K562 (cell line): ENCODE measurements at regions not wholly inside any gene's neighbourhood (a gene's known extent, or its start where the extent isn't known, plus 50 kb on each side); places are given as distances from the start of the nearest gene placed in this dataset.

Experiments used
- ATAC-seq: fragments of 200-7000 bp; cut with Tn5 transposase; 3 replicates; pipeline ENCODE4 v1.9.1; 2020; ENCODE audit warnings: moderate library complexity
- BruUV-seq: library from RNA; stranded (reverse); fragments of 400-500 nt; replicated peaks from 2 replicates; lab custom pipeline; 2021; lab: Mats Ljungman, UMichigan
- CTCF ChIA-PET: fragments of 300-600 bp; formaldehyde crosslinking; extraction: SDS; loops from one replicate; lab custom pipeline; 2021; ENCODE audit warnings: low intra/inter-chr PET ratio; lab: Yijun Ruan, JAX
- POLR2A ChIA-PET: fragments of 300-600, 350-650 bp; sonication (Branson Sonifier 250); formaldehyde crosslinking; extraction: SDS; loops from one replicate; lab custom pipeline; 2021; ENCODE audit warnings: antibody characterized with exemption, inconsistent platforms; lab: Yijun Ruan, JAX
- DNase-seq, 4 experiments: peaks; one replicate each; pipeline versions ENCODE4 v3.0.0 to v3.0.0-alpha.2; 2011 to 2018; ENCODE audit warnings: low spot score in 3 of 4, mixed read lengths in 3 of 4; ENCODE audit errors: extremely low read depth in 1 of 4
- FAIRE-seq: peaks from 2 replicates; lab custom pipeline; 2011; peaks lifted over from hg19 to GRCh38; lab: Jason Lieb, UNC
- H2AFZ ChIP-seq: 2 replicates; pipeline ENCODE4 v1.6.0; 2011; ENCODE audit warnings: low read depth, low read length, control low read depth, inconsistent platforms
- H3K27ac ChIP-seq: fragments of 200-600 bp; 3 replicates; pipeline ENCODE4 v1.8.0; 2011; ENCODE audit warnings: low read depth, mild to moderate bottlenecking, control low read depth, inconsistent platforms, low read length, moderate library complexity, mixed read lengths; ENCODE audit errors: extremely low read depth
- H3K27me3 ChIP-seq, 2 experiments: fragments of 300-600 bp in 1 of 2; 2 replicates in 1 of 2; 3 replicates in 1 of 2; pipeline versions ENCODE4 v1.6.0 to v1.8.0; 2011; ENCODE audit warnings: inconsistent platforms in 2 of 2, low read length in 2 of 2, mild to moderate bottlenecking in 1 of 2, mixed read lengths in 1 of 2, moderate library complexity in 1 of 2; ENCODE audit not compliant: control insufficient read depth in 2 of 2, insufficient read depth in 2 of 2
- H3K36me3 ChIP-seq: fragments of 300-600 bp; 3 replicates; pipeline ENCODE4 v1.8.0; 2011; ENCODE audit warnings: mild to moderate bottlenecking, low read length, inconsistent platforms; ENCODE audit not compliant: control insufficient read depth, insufficient read depth
- H3K4me1 ChIP-seq, 2 experiments: fragments of 200-600 bp in 1 of 2; replicated peaks in 1 of 2; 2 replicates in 1 of 2; 3 replicates in 1 of 2; pipeline versions ENCODE4 v1.5.1 to v1.8.0; 2011; ENCODE audit warnings: inconsistent platforms in 2 of 2, low read length in 2 of 2, mild to moderate bottlenecking in 1 of 2, mixed read lengths in 1 of 2, moderate library complexity in 1 of 2; ENCODE audit not compliant: control insufficient read depth in 2 of 2, insufficient read depth in 2 of 2
- H3K4me2 ChIP-seq: 2 replicates; pipeline ENCODE4 v1.6.1; 2011; ENCODE audit warnings: low read length, control low read depth, inconsistent platforms, mixed read lengths; ENCODE audit not compliant: insufficient read depth
- H3K4me3 ChIP-seq: fragments of 200-600 bp; sonication (generic), shearing (Covaris generic); 2 replicates; pipeline ENCODE4 v1.5.1; 2016; ENCODE audit warnings: control low read depth, inconsistent platforms
- H3K79me2 ChIP-seq: fragments of 200-600 bp; 3 replicates; pipeline ENCODE4 v1.8.0; 2011; ENCODE audit warnings: low read length, inconsistent platforms; ENCODE audit not compliant: control insufficient read depth, insufficient read depth
- H3K9ac ChIP-seq, 2 experiments: 2 replicates each; pipeline versions ENCODE4 v1.6.0 to v1.6.1; 2011; ENCODE audit warnings: low read depth in 2 of 2, low read length in 2 of 2, control low read depth in 1 of 2, inconsistent platforms in 1 of 2, mild to moderate bottlenecking in 1 of 2, mixed read lengths in 1 of 2; ENCODE audit not compliant: insufficient read depth in 1 of 2
- H3K9me1 ChIP-seq: one replicate; pipeline ENCODE4 v1.6.0; 2011; ENCODE audit warnings: inconsistent platforms, mild to moderate bottlenecking, low read length, moderate library complexity; ENCODE audit not compliant: control insufficient read depth, insufficient read depth
- H3K9me3 ChIP-seq: replicated peaks from 2 replicates; pipeline ENCODE4 v1.5.1; 2011; ENCODE audit warnings: low read depth, low read length, inconsistent platforms; ENCODE audit not compliant: control insufficient read depth, insufficient read depth
- H4K20me1 ChIP-seq: replicated peaks from 2 replicates; pipeline ENCODE4 v1.6.1; 2011; ENCODE audit warnings: low read length, inconsistent platforms, mixed read lengths; ENCODE audit not compliant: control insufficient read depth, insufficient read depth
- E2F8 ChIP-seq: fragments of 450-650 bp; IDR thresholded peaks from 2 replicates; pipeline ENCODE4 v1.7.1; 2018; ENCODE audit warnings: mild to moderate bottlenecking, low read depth; ENCODE audit not compliant: partially characterized antibody
- MAZ ChIP-seq, 2 experiments: fragments of 450-650 bp in 1 of 2; sonication (generic) in 1 of 2; formaldehyde crosslinking; IDR thresholded peaks in 1 of 2; conservative IDR thresholded peaks in 1 of 2; 2 replicates each; pipeline versions ENCODE4 v1.4.0 to v1.5.0; 2020; ENCODE audit warnings: mild to moderate bottlenecking in 1 of 2, missing genetic modification reagents in 1 of 2
- ZBTB40 ChIP-seq, 2 experiments: fragments of 450-650 bp in 1 of 2; sonication (generic) in 1 of 2; formaldehyde crosslinking in 1 of 2; IDR thresholded peaks; 2 replicates each; pipeline versions ENCODE4 v1.7.1 to v1.9.0; 2016 to 2022; ENCODE audit warnings: inconsistent platforms in 1 of 2, mild to moderate bottlenecking in 1 of 2, missing genetic modification reagents in 1 of 2
- WGBS: fragments of 100-300 bp; shearing (Covaris generic); methylation state at CpG from one replicate; pipeline ENCODE4 v1.1.6; 2016; ENCODE audit warnings: low coverage, mixed read lengths; ENCODE audit not compliant: insufficient coverage; ENCODE audit errors: missing lambda C conversion rate; 5-methylcytosine and 5-hydroxymethylcytosine counted together
- in situ Hi-C: fragments of 300-500 bp; cut with MboI; formaldehyde crosslinking; loops from 4 replicates; pipeline ENCODE4 v1.15.0; 2018; ENCODE audit warnings: inconsistent platforms, mixed read lengths
- intact Hi-C: fragments of 100-400 bp; cut with micrococcal nuclease; formaldehyde crosslinking; loops from 2 replicates; pipeline ENCODE4 v1.14.2; 2022

GRCh38 chr4:153120235-153120634 is 84.0 kb upstream of the TRIM2 start:
- H3K9ac ChIP-seq = no peak overlapping the region
- no TSS peak for BruUV-seq
- H3K27ac ChIP-seq = no peak overlapping the region
- CTCF ChIA-PET = no interaction called here
- no peaks in the 10 kb centered on the region; a peak in 1 of 5 replicates for H3K4me1 ChIP-seq
- POLR2A ChIA-PET = no interaction called here
- TF ChIP-seq MAZ (CRISPR knock-in tag; conservative IDR thresholded peaks at IDR 0.05 in 1 of 2, IDR thresholded peaks at IDR 0.05 in 1 of 2) (no peak), E2F8 (no peak), ZBTB40 (IDR thresholded peaks at IDR 0.05) (peak; percentile 85), ZBTB40 (CRISPR knock-in tag; IDR thresholded peaks at IDR 0.05) (peak; percentile 56; the same call in 1 of the 2 replicates)
- H3K9me3 ChIP-seq = no peaks in the 10 kb centered on the region
- DNase-seq = no peak
- H2AFZ ChIP-seq = no peak overlapping the region
- no peak overlapping the region for H3K4me3 ChIP-seq
- no peaks in the 10 kb centered on the region for H4K20me1 ChIP-seq
- in situ Hi-C loops (loop anchor here (10.0 kb wide), 1 partner anchor 265 kb away; no protein-coding TSS in a partner anchor), intact Hi-C loops (loop anchor here (10.0 kb wide), 1 partner anchor 655 kb away; no protein-coding TSS in a partner anchor)
- H3K79me2 ChIP-seq = no peaks in the 10 kb centered on the region
- no peaks in the 10 kb centered on the region for H3K9me1 ChIP-seq
- no peaks in the 10 kb centered on the region for H3K36me3 ChIP-seq
- peaks cover under 1 to 15% of the 10 kb centered on the region in 2 experiments for H3K27me3 ChIP-seq
- ATAC-seq = no peak
- H3K4me2 ChIP-seq = no peak overlapping the region
- 10% methylated on average over 2 of the region's 2 CpGs for WGBS
- FAIRE-seq = no peak
